ENCODE measurements at regions not wholly inside any gene's neighbourhood (a gene's known extent, or its start where the extent isn't known, plus 50 kb on each side); places are given as distances from the start of the nearest gene placed in this dataset.
A peak's percentile ranks its signal among the peaks of the same experiment; 100 is the strongest.
"Not testable (repeated sequence)": the region's sequence is repeated elsewhere in the genome, so short reads cannot be mapped to it uniquely, and the experiment has no call there.

DNA sequence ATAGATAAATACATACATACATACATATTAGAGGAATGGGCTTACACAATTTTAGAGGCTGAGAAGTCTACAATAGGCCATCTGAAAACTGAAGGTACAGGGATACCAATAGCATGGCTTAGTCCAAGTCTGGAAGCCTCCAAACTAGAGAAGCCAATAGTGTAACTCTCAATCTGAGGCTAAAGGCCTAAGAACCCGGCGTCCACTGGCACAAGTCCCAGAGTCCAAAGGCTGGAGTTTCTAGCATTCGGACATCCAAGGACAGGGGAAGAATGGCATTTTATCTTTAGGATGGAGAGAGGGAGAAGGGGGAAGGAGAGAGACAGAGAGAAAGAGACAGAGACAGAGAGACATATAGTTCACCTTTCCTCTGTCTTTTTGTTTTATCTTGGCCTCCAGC lies 63.7 kb upstream of the SYT4 start:
- DNase-seq: no peak

DNA sequence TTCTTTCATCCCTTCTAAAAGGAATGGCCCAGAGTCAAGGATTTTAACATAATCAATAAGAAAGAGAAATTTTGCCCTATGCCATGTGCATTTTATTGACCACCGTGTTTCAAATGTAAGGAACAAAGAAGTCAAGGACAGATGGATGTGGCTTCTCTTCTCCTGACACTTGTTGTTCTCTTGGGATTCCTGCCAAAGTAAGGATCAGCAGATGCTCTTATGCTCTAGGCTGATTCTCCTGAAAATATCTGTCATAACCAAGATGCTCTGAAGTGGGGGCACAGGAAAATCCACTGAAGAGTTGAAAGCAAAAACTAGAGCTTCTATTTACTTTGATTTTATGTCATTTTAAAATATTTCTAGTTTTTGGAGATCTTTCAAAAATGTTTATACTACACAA lies 72.9 kb upstream of the SYT4 start:
- DNase-seq: no peak

GRCh38 chr18:43364535-43364934 lies 87.2 kb upstream of the SYT4 start:
- no peak for DNase-seq

GRCh38 chr18:43367895-43368294 lies 90.6 kb upstream of the SYT4 start:
- no peak for DNase-seq

- DNase-seq: not testable (repeated sequence)
Observed at GRCh38 chr18:43369311-43369710, 92.0 kb upstream of the SYT4 start.

- no peak for DNase-seq
Observed at GRCh38 chr18:43372773-43373172, 95.5 kb upstream of the SYT4 start.

DNA sequence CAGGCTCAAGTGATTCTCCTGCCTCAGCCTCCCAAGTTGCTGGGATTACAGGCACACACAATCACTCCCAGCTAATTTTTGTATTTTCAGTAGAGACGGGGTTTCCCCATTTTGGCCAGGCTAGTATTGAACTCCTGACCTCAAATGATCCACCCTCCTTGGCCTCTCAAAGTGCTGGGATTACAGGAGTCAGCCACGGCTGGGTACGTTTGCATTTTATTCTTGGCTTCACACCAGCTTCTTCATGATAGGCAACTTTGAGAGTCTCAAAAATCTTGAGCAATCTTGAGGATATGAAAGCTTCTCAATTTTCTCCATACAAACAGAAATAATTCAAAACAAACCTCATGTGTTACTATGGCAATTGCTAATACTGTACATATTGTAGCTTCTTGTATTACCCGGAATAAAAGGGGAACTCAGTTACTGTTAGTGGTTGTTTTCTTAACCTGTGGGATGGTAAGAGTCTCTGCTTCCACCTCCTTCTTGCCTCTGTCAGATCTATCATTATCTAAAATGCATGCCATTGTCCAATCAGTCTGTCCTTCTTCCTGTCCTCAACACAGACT lies 102.9 kb upstream of the SYT4 start:
- DNase-seq: no peak

GRCh38 chr18:43382641-43383403 lies 105.5 kb upstream of the SYT4 start:
- DNase-seq: no peak

DNA sequence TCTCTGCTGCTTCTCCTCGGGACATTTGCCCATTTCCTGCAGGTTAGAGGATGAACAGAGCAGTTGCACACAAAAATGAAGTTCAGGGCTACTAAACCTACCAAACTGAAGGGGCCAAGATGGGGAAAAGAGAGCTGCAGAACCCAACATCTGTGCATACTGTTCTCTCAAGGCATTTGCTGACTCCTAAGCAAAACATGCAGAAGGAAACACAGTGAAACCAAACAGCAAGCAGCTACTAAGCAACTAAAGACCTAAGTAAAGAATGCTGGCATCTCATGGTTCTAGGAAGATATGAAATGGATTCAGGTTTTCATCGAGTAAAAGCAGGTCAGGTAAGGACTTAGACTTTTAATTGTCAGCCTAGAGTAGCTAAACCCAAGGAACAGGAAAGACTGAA lies 111.9 kb upstream of the SYT4 start:
- no peak for DNase-seq

DNA sequence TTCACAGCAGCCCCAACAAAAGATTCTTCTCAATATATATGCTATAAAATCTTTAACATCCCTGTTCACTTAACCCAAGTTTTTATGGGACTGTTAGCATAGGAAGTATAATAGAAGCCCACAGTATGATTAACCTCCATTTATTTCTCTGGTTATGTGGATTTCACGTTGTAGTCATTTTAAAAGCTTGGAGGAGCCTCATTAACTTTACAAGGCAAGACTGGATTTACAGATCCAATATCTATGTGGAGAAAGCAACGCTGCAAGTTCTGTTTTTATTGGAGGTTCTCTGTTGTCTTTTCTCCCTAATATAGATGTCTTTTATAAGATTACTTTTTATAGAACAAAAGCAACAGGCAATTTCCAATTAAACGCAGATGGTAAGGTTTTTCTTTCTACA lies 114.9 kb upstream of the SYT4 start:
- no peak for DNase-seq

- DNase-seq: no peak
Observed at GRCh38 chr18:43393174-43393573, 115.9 kb upstream of the SYT4 start.

DNA sequence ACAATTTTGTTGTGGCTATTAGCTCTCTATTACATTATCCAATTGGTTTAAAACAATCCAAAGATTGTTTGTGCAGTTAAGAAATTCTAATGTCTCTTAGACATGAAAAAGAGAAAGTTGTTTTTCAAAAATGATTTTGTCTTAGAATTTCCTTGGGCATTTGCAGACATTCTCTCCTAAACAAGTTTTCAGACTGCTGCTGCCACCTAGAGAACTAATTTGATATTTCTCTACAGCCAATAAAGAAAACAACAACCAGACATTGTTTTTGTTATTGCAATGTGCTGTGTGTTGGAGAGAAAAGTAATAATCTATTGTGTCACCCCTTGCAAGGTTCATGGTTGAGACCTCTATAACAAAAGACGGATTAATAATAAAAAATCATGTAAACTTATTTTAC lies 119.0 kb upstream of the SYT4 start:
- peak; percentile 68 for DNase-seq

GRCh38 chr18:43398601-43399000 lies 121.3 kb upstream of the SYT4 start:
- DNase-seq: no peak

- peak; percentile 65 for DNase-seq
Observed at GRCh38 chr18:43405097-43405496, 127.8 kb upstream of the SYT4 start.

- no peak for DNase-seq
Observed at GRCh38 chr18:43414006-43414405, 136.7 kb upstream of the SYT4 start.

- no peak for DNase-seq
Observed at GRCh38 chr18:43420091-43420490, 142.8 kb upstream of the SYT4 start.

- DNase-seq: peak; percentile 18
Observed at GRCh38 chr18:43420950-43421349, 143.7 kb upstream of the SYT4 start.

DNA sequence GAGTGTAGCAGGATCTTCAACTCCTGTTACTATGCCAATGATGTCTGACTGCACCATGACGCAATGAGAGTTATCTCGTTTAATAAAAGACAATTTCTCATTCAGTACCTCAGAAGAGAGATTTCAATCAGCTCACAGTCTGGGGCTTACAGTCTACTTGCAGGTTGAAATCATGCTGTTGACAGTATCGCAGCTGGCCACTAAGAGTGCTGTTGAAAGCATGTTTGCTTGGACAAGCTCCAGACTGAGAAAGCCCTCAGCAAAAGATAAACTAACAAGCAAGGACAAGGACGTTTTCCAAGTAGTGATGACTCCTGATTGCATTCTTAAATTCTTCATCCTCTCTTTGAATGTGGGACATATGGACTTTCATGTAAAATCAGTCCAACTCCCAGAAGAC lies 145.2 kb upstream of the SYT4 start:
- peak; percentile 77 for DNase-seq

GRCh38 chr18:43435851-43436250 lies 158.6 kb upstream of the SYT4 start:
- DNase-seq: no peak

GRCh38 chr18:43442131-43442530 lies 164.8 kb upstream of the SYT4 start:
- no peak for DNase-seq

- DNase-seq: peak; percentile 38
Observed at GRCh38 chr18:43442571-43442970, 165.3 kb upstream of the SYT4 start.

DNA sequence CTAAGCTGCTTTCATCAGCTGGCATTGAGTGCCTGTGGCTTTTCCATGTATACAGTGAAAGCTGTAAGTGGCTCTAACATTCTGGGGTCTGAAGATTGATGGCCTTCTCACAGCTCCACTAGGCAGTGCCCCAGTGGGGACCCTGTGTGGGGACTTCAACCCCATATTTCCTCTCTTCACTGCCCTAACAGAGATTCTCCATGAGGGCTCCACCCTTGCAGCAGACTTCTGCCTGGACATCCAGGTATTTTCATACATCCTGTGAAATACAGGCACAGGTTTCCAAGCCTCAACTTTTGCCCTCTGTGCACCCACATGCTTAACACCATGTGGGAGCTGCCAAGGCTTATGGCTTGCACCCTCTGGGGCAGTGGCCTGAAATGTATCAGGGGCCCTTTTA lies 188.2 kb upstream of the SYT4 start:
- DNase-seq: peak; percentile 44

DNA sequence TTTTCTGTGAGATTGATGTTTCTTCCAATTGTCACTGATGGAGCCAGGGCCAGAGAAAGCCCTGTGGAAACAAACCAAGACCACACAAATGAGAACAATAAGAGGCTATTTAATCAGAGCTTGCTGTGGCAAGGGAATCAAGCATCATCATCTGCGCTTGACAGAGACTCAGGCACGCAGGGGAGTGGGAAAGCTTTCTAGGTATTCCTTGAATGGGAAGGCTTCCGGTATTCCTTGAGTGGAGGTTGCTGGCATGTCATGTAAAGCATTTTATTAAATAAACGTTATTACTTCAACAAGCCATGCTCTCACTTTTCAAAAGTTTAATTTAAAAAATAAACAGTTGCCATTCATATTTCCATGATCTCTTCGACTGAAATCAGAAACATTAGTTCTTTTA lies 194.6 kb upstream of the SYT4 start:
- DNase-seq: no peak

GRCh38 chr18:43481069-43481468 lies 203.8 kb upstream of the SYT4 start:
- no peak for DNase-seq

- DNase-seq: no peak
Observed at GRCh38 chr18:43482136-43482535, 204.8 kb upstream of the SYT4 start.
